ENCODE measurements at regions not wholly inside any gene's neighbourhood (a gene's known extent, or its start where the extent isn't known, plus 50 kb on each side); places are given as distances from the start of the nearest gene placed in this dataset.

DNA sequence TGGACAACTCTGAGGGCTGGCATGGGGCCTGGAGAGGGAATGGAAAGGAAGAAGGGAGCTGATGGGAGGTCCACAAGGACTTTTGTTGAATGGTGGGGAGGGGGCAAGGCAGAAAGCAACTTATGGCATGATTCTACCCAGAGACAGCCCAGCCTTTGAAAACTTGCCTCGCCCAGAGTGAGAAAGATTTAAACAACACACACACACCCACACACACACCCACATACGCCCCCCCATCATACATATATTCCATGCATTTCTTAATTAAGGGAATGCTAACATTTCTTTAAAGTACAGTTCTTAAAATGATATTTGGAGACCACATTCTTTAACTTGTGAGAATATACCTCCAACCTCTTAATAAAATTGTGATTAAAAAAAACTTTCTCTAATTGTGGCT, 115.4 kb upstream of the F3 start:
- peaks cover 61% of the 10 kb centered on the region for H3K4me1 Mint-ChIP-seq (ENCODE audit: low read depth, unreplicated experiment)
- intact Hi-C loops (cut with micrococcal nuclease; ENCODE audit: unreplicated experiment), result no loop called here
- TF ChIP-seq, protein P1, sequence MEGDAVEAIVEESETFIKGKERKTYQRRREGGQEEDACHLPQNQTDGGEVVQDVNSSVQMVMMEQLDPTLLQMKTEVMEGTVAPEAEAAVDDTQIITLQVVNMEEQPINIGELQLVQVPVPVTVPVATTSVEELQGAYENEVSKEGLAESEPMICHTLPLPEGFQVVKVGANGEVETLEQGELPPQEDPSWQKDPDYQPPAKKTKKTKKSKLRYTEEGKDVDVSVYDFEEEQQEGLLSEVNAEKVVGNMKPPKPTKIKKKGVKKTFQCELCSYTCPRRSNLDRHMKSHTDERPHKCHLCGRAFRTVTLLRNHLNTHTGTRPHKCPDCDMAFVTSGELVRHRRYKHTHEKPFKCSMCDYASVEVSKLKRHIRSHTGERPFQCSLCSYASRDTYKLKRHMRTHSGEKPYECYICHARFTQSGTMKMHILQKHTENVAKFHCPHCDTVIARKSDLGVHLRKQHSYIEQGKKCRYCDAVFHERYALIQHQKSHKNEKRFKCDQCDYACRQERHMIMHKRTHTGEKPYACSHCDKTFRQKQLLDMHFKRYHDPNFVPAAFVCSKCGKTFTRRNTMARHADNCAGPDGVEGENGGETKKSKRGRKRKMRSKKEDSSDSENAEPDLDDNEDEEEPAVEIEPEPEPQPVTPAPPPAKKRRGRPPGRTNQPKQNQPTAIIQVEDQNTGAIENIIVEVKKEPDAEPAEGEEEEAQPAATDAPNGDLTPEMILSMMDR (IDR thresholded peaks at IDR 0.05; ENCODE audit: unreplicated experiment), result no peak

DNA sequence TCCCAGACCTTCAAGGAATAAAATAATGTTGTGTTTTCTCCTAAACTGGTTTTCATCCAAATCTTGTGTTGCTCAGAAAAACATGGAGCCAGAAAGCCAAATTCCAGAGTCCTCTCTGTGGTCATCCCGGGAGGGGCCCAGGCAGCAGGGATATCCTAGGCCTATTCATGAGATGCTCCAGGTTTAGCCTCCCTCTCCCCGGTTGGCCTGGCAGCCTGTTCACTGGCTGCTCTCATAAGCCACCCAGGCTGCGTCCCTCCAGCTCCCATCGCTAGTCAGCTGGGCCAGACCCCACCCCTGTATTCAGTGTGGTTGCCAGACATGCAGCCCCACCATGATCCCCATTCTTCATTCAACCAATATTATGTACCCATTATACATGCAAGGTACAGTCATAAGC, 113.4 kb upstream of the F3 start:
- no TSS peak for BruUV-seq (replicated peaks)
- no peak for DNase-seq
- intact Hi-C loops (cut with micrococcal nuclease; ENCODE audit: unreplicated experiment), result no loop called here
- Mint-ChIP-seq H3K27ac (ENCODE audit: unreplicated experiment) (peak overlapping the region; percentile 33), H3K36me3 (ENCODE audit: insufficient read depth, unreplicated experiment) (peaks cover 13% of the 10 kb centered on the region), H3K27me3 (ENCODE audit: unreplicated experiment) (no peaks in the 10 kb centered on the region), H3K4me1 (ENCODE audit: low read depth, unreplicated experiment) (peaks cover 41% of the 10 kb centered on the region), H3K4me3 (ENCODE audit: low read depth, unreplicated experiment) (no peak overlapping the region), H3K9me3 (ENCODE audit: low read depth, unreplicated experiment) (no peaks in the 10 kb centered on the region)
- CTCF ChIA-PET, result interaction anchor here (1.5 kb wide), 1 partner anchor 31 kb away, joined by 4 read pairs; no protein-coding TSS in a partner anchor
- TF ChIP-seq, protein P1 (IDR thresholded peaks at IDR 0.05; ENCODE audit: unreplicated experiment), result no peak

More for the DNA sequence above, 115.4 kb upstream of the F3 start:
- Mint-ChIP-seq H3K36me3 (ENCODE audit: insufficient read depth, unreplicated experiment) (peaks cover 13% of the 10 kb centered on the region), H3K9me3 (ENCODE audit: low read depth, unreplicated experiment) (no peaks in the 10 kb centered on the region), H3K27ac (ENCODE audit: unreplicated experiment) (no peak overlapping the region), H3K4me3 (ENCODE audit: low read depth, unreplicated experiment) (no peak overlapping the region), H3K27me3 (ENCODE audit: unreplicated experiment) (no peaks in the 10 kb centered on the region)
- DNase-seq, result no peak
- BruUV-seq (replicated peaks), result no TSS peak
- CTCF ChIA-PET, result no interaction called here

DNA sequence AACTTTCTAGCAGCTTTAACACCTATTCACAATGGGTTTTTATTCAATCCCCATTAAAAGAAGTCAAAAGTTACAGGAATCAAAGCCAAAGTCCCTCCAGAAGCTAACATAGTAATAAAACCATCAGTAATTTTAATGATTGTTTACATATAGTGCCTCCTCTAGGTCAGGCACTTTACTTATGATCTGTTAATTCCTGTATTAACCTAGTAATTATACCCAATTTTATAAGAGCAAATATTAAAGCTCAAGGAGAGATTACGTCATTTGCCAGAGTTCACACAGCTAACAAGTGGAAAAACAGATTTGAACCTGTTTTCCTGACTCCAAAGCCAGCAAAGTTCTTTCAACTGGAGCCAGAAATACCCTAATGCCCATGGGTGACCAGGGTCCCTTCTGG, 112.9 kb upstream of the F3 start:
- H3K9me3 Mint-ChIP-seq (ENCODE audit: low read depth, unreplicated experiment), result no peaks in the 10 kb centered on the region
- peak overlapping the region; percentile 67 for H3K27ac Mint-ChIP-seq (ENCODE audit: unreplicated experiment)
- no peak for DNase-seq
- CTCF ChIA-PET, result interaction anchor here (0.7 to 1.5 kb wide), 3 partner anchors 30 to 52 kb away, joined by 3 to 4 read pairs (median 3); no protein-coding TSS in a partner anchor
- intact Hi-C loops (cut with micrococcal nuclease; ENCODE audit: unreplicated experiment), result no loop called here
- H3K4me3 Mint-ChIP-seq (ENCODE audit: low read depth, unreplicated experiment), result no peak overlapping the region
- peaks cover 13% of the 10 kb centered on the region for H3K36me3 Mint-ChIP-seq (ENCODE audit: insufficient read depth, unreplicated experiment)
- BruUV-seq (replicated peaks), result TSS peak; percentile 95
- TF ChIP-seq, protein P1 (IDR thresholded peaks at IDR 0.05; ENCODE audit: unreplicated experiment), result no peak
- H3K4me1 Mint-ChIP-seq (ENCODE audit: low read depth, unreplicated experiment), result peaks cover 36% of the 10 kb centered on the region
- no peaks in the 10 kb centered on the region for H3K27me3 Mint-ChIP-seq (ENCODE audit: unreplicated experiment)

DNA sequence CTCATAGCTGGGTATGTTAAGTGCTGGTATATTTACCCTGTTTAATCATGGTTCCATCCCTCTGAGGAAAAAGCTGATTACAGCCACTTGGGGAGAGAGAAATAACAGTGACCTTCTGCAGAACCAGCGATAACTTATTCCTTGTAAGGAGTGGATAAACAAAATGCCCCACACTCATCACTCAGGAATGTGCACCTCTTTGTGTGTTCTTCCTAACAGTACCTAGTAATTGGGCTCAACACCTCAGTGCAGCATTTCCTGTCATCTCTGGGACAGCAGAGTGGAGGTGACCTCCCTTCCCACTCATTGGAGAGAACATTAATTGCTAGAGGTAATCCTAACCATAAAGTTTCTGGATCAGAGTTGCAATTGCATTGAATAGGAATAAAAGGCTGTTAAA, 112.5 kb upstream of the F3 start:
- peaks cover 13% of the 10 kb centered on the region for H3K36me3 Mint-ChIP-seq (ENCODE audit: insufficient read depth, unreplicated experiment)
- H3K27me3 Mint-ChIP-seq (ENCODE audit: unreplicated experiment), result no peaks in the 10 kb centered on the region
- TF ChIP-seq, protein P1 (IDR thresholded peaks at IDR 0.05; ENCODE audit: unreplicated experiment), result no peak
- H3K27ac Mint-ChIP-seq (ENCODE audit: unreplicated experiment), result peak overlapping the region; percentile 67
- intact Hi-C loops (cut with micrococcal nuclease; ENCODE audit: unreplicated experiment), result no loop called here
- CTCF ChIA-PET, result interaction anchor here (0.7 to 1.5 kb wide), 4 partner anchors 30 to 60 kb away, joined by 3 to 5 read pairs (median 4); no protein-coding TSS in a partner anchor
- no peaks in the 10 kb centered on the region for H3K9me3 Mint-ChIP-seq (ENCODE audit: low read depth, unreplicated experiment)
- peak; percentile 56 for DNase-seq
- BruUV-seq (replicated peaks), result no TSS peak
- no peak overlapping the region for H3K4me3 Mint-ChIP-seq (ENCODE audit: low read depth, unreplicated experiment)
- H3K4me1 Mint-ChIP-seq (ENCODE audit: low read depth, unreplicated experiment), result peaks cover 33% of the 10 kb centered on the region

Data from Calu3 (cell line).